Activated CD4-positive, alpha-beta T cell treated with anti-CD3 and anti-CD28 coated beads for 36 hours (primary cell): ENCODE measurements at regions not wholly inside any gene's neighbourhood (a gene's known extent, or its start where the extent isn't known, plus 50 kb on each side); places are given as distances from the start of the nearest gene placed in this dataset.

ENCODE experiments used
- ATAC-seq: fragments of 200-7000 bp; cut with Tn5 transposase; one replicate; pipeline ENCODE4 v1.10.0; 2021; ENCODE audit warnings: mild to moderate bottlenecking, moderate library complexity
- CTCF ChIA-PET: fragments of 350-600 bp; sonication (Branson Sonifier 250); formaldehyde crosslinking; loops from one replicate; lab custom pipeline; 2021; ENCODE audit warnings: antibody characterized with exemption; lab: Charles Lee
- POLR2A ChIA-PET: fragments of 350-600 bp; sonication (Branson Sonifier 250); formaldehyde crosslinking; loops from one replicate; lab custom pipeline; 2021; ENCODE audit warnings: antibody characterized with exemption, inconsistent platforms; lab: Charles Lee
- DNase-seq: peaks from one replicate; pipeline ENCODE4 v3.0.0-alpha.2; 2020
- H3K27ac Mint-ChIP-seq: one replicate; pipeline ENCODE4 v1.8.0; 2021; ENCODE audit warnings: mixed read lengths
- H3K27me3 Mint-ChIP-seq: one replicate; pipeline ENCODE4 v1.8.0; 2021; ENCODE audit warnings: mixed read lengths
- H3K36me3 Mint-ChIP-seq: one replicate; pipeline ENCODE4 v1.8.0; 2021; ENCODE audit warnings: low read depth, mixed read lengths
- H3K4me1 Mint-ChIP-seq: one replicate; pipeline ENCODE4 v1.8.0; 2021; ENCODE audit warnings: mixed read lengths
- H3K4me3 Mint-ChIP-seq: one replicate; pipeline ENCODE4 v1.8.0; 2021; ENCODE audit warnings: mild to moderate bottlenecking, moderate library complexity, mixed read lengths
- H3K9me3 Mint-ChIP-seq: one replicate; pipeline ENCODE4 v1.8.0; 2021; ENCODE audit warnings: low read depth, mixed read lengths
- intact Hi-C, 2 experiments: fragments of 100-400 bp; cut with DNase I in 1 of 2; cut with micrococcal nuclease in 1 of 2; formaldehyde crosslinking; loops; one replicate each; pipeline versions ENCODE4 v1.14.2 to v1.15.1; 2022 to 2024; cut with DNase I, micrococcal nuclease

DNA sequence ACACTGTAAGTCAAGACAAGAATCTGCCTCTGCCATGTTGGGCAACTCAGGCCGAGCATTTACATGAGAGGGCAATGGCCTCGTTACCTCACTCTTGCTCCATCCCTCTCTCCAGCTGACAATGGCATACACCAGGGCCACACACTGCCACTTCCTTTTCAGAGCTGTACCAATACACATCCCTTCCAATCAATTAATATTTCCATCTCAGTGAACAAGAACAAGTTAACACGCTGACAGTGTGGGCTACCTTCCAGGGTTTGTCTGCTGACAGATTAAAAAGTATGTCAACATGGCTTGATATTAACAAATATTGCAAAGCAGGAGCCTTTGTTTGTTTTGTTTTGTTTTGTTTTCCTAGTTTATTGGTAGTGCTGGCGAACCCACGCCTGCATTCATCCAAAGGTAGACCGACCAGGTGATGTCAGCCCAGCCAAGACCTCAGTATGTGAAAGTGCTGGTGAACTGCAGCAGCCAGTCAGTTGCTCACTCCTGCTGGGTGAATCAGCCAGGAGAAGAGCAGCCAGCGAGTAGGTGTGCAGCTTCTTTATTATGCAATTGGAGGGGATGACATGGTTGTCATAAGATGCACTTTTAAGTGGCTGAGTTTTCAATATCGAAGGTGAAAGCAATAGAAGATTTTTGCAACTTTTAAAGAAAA lies 487.3 kb upstream of the JARID2 start:
- H3K36me3 Mint-ChIP-seq: peaks cover 3% of the 10 kb centered on the region
- ChIA-PET CTCF (no interaction called here), POLR2A (interaction anchor here (0.6 to 0.7 kb wide), 3 partner anchors 14 to 1697 kb away, joined by 3 to 7 read pairs (median 4); no protein-coding TSS in a partner anchor)
- peak; percentile 64 for DNase-seq
- H3K27ac Mint-ChIP-seq: peak overlapping the region; percentile 17
- H3K9me3 Mint-ChIP-seq: peaks cover 4% of the 10 kb centered on the region
- H3K4me1 Mint-ChIP-seq: peaks cover 68% of the 10 kb centered on the region
- H3K27me3 Mint-ChIP-seq: no peaks in the 10 kb centered on the region
- H3K4me3 Mint-ChIP-seq: no peak overlapping the region
- intact Hi-C loops: no loop called here
- ATAC-seq: peak; percentile 60

DNA sequence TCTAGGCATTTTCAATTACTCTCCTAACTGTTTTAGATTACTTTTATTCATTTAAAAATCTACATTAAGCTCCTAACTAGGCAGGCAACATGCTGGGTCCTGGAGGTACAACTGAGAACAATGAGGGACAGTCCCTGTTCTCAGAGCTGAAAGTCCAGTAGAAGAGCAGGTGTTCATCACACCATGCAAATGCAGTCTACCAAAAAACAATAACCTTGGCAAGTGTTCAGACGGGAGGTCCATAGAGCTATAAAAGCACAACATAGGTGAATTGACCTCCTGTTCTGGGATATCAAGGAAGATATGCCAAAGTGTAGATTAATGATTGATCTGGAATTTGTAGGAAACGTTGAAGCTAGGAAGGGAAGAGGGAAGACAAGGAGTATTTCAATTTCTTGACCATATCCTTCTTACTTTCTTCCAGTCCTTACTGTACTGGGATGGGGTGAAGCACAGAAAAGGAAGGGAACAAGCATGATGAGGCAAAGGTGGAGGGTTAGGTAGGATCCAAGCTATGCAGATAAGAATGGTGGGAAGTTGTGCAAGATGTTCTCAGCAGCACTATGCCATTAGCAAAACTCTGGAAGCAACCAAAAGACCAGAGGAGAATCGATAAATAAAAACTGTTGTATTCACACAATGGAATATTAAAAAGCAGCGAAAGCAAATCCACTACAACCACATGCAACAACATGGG lies 485.7 kb upstream of the JARID2 start:
- ATAC-seq (no peak), DNase-seq (no peak)
- H3K27ac Mint-ChIP-seq: no peak overlapping the region
- H3K27me3 Mint-ChIP-seq: no peaks in the 10 kb centered on the region
- H3K4me3 Mint-ChIP-seq: no peak overlapping the region
- H3K36me3 Mint-ChIP-seq: peaks cover 3% of the 10 kb centered on the region
- POLR2A ChIA-PET: no interaction called here
- CTCF ChIA-PET: no interaction called here
- H3K9me3 Mint-ChIP-seq: peaks cover 4% of the 10 kb centered on the region
- H3K4me1 Mint-ChIP-seq: peaks cover 62% of the 10 kb centered on the region
- intact Hi-C loops: no loop called here

DNA sequence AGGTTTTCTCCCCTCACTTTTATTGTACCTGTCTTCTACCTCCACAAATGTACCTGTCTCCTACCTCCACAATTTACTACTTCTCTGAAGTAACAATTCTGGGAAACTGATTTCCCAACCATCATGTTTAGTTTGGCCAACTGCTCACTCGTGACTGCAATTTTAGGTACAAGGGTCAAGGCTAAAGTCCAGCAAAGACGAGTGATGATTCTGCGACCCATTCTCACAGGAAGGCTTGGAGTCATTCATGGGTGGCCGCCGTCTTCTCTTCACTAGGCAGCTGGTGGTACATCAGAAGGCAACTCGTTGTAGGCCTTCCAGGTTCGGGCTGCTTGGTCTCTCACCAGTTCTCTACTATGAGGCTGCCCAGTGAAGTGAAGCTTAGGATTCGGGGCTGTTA lies 483.8 kb upstream of the JARID2 start:
- no peak for ATAC-seq

DNA sequence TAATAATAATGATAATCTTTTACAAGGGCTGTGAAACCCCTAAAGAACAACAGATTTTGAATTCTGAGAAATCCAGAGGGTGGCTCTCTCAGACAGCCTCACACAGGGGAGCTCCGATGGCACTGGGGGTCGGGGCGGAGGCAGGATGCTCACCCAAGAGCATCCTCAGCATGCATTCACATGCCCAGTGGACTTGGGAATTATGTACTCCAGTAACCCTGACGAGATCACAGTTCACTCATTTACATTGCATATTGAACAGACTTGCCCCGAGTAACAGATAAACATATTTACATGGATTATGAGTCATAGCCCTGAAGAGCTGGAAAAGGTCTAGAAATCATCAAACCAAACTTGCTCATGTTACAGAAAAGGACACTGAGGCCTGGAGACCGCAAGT lies 482.7 kb upstream of the JARID2 start:
- Mint-ChIP-seq H3K9me3 (peaks cover 2% of the 10 kb centered on the region), H3K4me1 (peaks cover 45% of the 10 kb centered on the region), H3K27ac (peak overlapping the region; percentile 47), H3K27me3 (no peaks in the 10 kb centered on the region), H3K36me3 (no peaks in the 10 kb centered on the region), H3K4me3 (no peak overlapping the region)
- intact Hi-C loops: no loop called here
- ChIA-PET POLR2A (no interaction called here), CTCF (no interaction called here)
- ATAC-seq (no peak), DNase-seq (no peak)

More for the DNA sequence above, 483.8 kb upstream of the JARID2 start:
- ChIA-PET POLR2A (interaction anchor here (0.6 kb wide), 1 partner anchor 20 kb away, joined by 10 read pairs; no protein-coding TSS in a partner anchor), CTCF (interaction anchor here (0.6 kb wide), 1 partner anchor 1570 kb away, joined by 3 read pairs; no protein-coding TSS in a partner anchor)
- Mint-ChIP-seq H3K36me3 (peaks cover 2% of the 10 kb centered on the region), H3K27me3 (no peaks in the 10 kb centered on the region), H3K27ac (no peak overlapping the region), H3K4me1 (peaks cover 55% of the 10 kb centered on the region), H3K9me3 (peaks cover 4% of the 10 kb centered on the region), H3K4me3 (no peak overlapping the region)
- no peak for DNase-seq
- intact Hi-C loops: no loop called here

DNA sequence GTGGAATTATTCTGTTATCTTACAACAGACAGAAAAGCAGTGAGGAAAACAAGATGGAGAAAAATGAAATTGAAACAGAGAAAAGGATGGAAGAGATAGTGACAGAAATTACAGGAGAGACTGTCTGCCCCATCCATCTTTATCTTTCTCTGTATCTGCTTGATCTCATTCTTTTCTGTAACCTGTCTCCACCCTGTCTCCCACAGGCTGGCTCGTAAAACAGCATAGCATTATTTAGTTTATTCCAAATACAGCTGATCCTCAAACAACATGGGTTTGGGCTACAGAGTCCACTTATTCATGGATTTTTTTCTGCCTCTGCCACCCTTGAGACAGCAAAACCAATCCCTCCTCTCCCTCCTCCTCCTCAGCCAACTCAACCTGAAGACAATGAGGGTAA lies 482.3 kb upstream of the JARID2 start:
- ATAC-seq (no peak), DNase-seq (no peak)
- ChIA-PET POLR2A (no interaction called here), CTCF (no interaction called here)
- H3K4me1 Mint-ChIP-seq: peaks cover 40% of the 10 kb centered on the region
- intact Hi-C loops: no loop called here
- peak overlapping the region; percentile 47 for H3K27ac Mint-ChIP-seq
- no peaks in the 10 kb centered on the region for H3K36me3 Mint-ChIP-seq
- no peak overlapping the region for H3K4me3 Mint-ChIP-seq
- no peaks in the 10 kb centered on the region for H3K27me3 Mint-ChIP-seq
- peaks cover 2% of the 10 kb centered on the region for H3K9me3 Mint-ChIP-seq

DNA sequence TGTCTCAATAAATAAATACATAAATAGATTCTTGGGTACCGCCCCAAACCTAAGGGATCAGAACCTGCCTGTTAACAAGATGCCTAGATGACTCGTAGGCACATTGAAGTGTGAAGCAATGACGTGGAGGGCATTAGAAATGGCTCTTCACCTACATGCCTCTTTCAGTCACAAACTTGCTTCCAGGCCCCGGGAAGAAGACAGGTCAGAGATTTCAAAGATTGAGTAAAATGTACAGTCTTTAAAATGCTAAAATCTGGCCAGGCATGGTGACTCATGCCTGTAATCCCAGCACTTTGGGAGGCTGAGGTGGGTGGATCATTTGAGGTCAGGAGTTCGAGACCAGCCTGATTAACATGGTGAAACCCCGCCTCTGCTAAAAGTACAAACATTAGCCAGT lies 480.8 kb upstream of the JARID2 start:
- no peak overlapping the region for H3K4me3 Mint-ChIP-seq
- H3K9me3 Mint-ChIP-seq: peaks cover 1% of the 10 kb centered on the region
- no peaks in the 10 kb centered on the region for H3K27me3 Mint-ChIP-seq
- intact Hi-C loops: no loop called here
- POLR2A ChIA-PET: no interaction called here
- peaks cover 29% of the 10 kb centered on the region for H3K4me1 Mint-ChIP-seq
- CTCF ChIA-PET: no interaction called here
- DNase-seq (no peak), ATAC-seq (peak; percentile 26)
- H3K36me3 Mint-ChIP-seq: no peaks in the 10 kb centered on the region
- H3K27ac Mint-ChIP-seq: no peak overlapping the region

DNA sequence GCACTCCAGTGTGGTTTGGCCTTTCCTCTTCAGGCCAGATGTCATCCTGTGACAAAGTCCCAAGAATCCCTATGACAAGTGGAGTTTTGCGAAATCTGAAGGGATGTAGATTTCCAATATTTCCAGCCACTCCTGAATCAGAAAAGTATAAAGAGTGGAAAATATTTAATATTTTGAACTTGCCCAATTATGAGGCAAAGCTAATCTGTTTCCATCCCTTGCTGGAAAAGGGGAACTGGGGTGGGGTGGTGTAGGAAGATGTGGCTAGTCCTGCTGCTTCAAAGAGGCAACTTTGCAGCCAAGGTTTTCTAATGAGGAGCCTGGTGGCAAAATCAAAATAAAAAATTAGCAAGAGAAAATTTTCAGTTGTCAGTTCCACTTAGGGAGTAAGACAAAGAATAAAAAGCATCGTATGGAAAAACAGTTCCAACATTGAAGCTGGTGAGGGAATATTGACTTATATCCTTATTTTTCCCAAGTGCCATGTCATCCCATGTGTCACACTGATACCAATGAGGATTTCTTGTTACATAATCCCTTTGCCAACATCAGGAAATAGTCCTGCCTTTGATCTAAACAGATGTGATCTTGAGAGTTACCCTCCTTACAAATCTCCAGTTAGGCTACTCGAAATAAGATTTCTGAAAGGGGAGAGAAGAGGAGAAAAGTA lies 480.0 kb upstream of the JARID2 start:
- Mint-ChIP-seq H3K27me3 (no peaks in the 10 kb centered on the region), H3K4me3 (no peak overlapping the region), H3K9me3 (peaks cover 2% of the 10 kb centered on the region), H3K36me3 (no peaks in the 10 kb centered on the region), H3K27ac (no peak overlapping the region), H3K4me1 (peaks cover 29% of the 10 kb centered on the region)
- no peak for ATAC-seq
- no peak for DNase-seq
- ChIA-PET POLR2A (no interaction called here), CTCF (no interaction called here)
- intact Hi-C loops: no loop called here

DNA sequence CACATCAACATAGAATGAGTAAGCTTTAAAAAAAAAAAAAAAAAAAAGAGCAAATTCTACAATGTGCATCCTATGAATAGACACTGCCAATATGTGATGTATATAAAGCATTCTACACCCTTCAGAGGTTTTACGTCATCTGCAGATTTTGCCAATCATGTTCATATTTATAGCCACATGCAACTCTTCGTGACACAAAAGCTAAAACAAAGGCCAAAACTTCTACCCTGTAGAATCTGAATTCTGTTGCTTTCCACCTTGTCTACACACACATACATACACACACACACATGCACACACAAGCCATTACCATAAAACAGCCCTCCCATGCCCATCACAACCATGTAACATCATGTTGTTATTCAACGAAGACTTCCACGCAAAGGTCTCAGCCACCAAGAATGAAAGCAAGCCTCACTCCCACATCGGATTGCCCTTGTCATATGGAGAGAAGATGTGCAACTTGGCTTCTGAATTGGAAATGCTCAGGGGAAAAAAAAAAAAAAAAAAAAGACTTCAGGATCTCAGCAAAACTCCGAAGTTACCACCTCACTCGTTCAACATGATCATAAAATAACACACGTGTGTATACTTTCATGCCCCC lies 479.4 kb upstream of the JARID2 start:
- H3K27ac Mint-ChIP-seq: no peak overlapping the region
- H3K4me3 Mint-ChIP-seq: no peak overlapping the region
- intact Hi-C loops: no loop called here
- H3K27me3 Mint-ChIP-seq: no peaks in the 10 kb centered on the region
- DNase-seq: no peak
- H3K4me1 Mint-ChIP-seq: peaks cover 29% of the 10 kb centered on the region
- no peaks in the 10 kb centered on the region for H3K36me3 Mint-ChIP-seq
- CTCF ChIA-PET: interaction anchor here (0.6 kb wide), 1 partner anchor 479 kb away, joined by 3 read pairs; the partner anchor contains the start of gene JARID2
- no peak for ATAC-seq
- H3K9me3 Mint-ChIP-seq: peaks cover 2% of the 10 kb centered on the region
- POLR2A ChIA-PET: no interaction called here

DNA sequence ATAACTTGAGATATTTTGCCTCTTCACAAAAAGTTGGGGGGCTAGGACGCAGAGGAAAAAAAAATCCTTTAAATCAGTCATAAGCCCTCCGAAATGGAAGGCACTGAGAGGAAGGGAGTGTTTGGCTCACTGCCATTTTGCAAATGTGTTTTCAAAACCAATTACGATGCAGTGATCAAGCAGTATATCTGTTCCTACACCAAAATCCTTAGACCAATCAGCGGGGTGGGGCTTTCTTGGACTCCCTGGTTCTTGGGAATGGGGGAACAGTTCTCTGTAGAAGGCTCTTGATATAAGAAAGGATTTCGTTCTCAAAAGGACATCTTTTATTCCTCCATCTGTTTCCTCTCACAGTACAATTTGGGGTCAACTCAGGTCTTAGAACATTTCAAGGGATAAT lies 478.6 kb upstream of the JARID2 start:
- H3K4me1 Mint-ChIP-seq: peaks cover 29% of the 10 kb centered on the region
- no peak for DNase-seq
- no peak overlapping the region for H3K4me3 Mint-ChIP-seq
- intact Hi-C loops: no loop called here
- peaks cover 2% of the 10 kb centered on the region for H3K9me3 Mint-ChIP-seq
- no peaks in the 10 kb centered on the region for H3K27me3 Mint-ChIP-seq
- ChIA-PET POLR2A (no interaction called here), CTCF (interaction anchor here (0.6 kb wide), 1 partner anchor 478 kb away, joined by 3 read pairs; the partner anchor contains the start of gene JARID2)
- ATAC-seq: no peak
- no peak overlapping the region for H3K27ac Mint-ChIP-seq
- H3K36me3 Mint-ChIP-seq: no peaks in the 10 kb centered on the region

DNA sequence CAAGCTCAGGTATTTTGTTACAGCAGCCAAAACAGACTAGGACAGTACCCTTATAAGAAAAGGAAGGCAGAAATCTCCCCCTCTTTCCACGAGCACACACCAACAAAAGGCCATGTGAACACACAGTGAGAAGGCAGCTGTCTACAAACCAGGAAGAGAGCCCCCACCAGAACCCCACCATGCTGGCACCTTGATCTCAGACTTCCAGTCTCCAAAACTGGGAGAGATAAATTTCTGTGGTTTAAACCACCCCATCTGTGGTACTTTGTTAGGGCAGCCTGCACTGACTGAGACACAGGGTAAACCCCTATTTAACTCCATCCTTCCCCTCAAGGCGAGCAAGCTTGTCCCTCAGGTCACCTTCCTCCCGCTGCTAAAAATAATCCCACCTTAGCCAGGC lies 475.8 kb upstream of the JARID2 start:
- Mint-ChIP-seq H3K4me3 (no peak overlapping the region), H3K27ac (peak overlapping the region; percentile 57), H3K9me3 (peaks cover 2% of the 10 kb centered on the region), H3K36me3 (no peaks in the 10 kb centered on the region), H3K4me1 (peaks cover 13% of the 10 kb centered on the region), H3K27me3 (no peaks in the 10 kb centered on the region)
- ChIA-PET CTCF (interaction anchor here (1.4 kb wide), 1 partner anchor 15 kb away, joined by 5 read pairs; no protein-coding TSS in a partner anchor), POLR2A (no interaction called here)
- no peak for ATAC-seq
- DNase-seq: no peak
- intact Hi-C loops: no loop called here

DNA sequence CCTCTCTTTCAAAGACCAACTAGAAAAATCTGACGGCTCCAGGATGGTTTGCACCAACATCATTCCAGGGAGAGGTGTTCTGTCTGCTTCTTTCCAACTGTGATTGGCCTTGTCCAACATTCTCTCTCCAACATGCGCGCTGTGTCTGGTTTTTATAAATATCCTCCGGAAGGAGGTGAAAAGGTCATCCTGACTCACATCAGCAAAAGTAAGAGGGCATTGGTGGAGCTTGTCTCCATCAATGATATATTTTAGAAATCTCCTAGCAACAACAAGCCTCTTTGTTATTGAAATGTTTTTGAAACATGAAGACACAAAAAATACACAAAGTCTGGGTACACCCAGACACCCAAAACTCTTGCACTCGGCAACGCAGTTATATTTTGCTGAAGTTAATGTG lies 475.3 kb upstream of the JARID2 start:
- Mint-ChIP-seq H3K4me3 (no peak overlapping the region), H3K27me3 (no peaks in the 10 kb centered on the region), H3K36me3 (no peaks in the 10 kb centered on the region), H3K27ac (peak overlapping the region; percentile 57), H3K4me1 (peaks cover 10% of the 10 kb centered on the region), H3K9me3 (peaks cover 2% of the 10 kb centered on the region)
- ChIA-PET POLR2A (no interaction called here), CTCF (interaction anchor here (1.4 kb wide), 1 partner anchor 14 kb away, joined by 5 read pairs; no protein-coding TSS in a partner anchor)
- ATAC-seq (no peak), DNase-seq (no peak)
- intact Hi-C loops: no loop called here
